Progenitor cell of endocrine pancreas (in vitro differentiated cells): ENCODE measurements at regions not wholly inside any gene's neighbourhood (a gene's known extent, or its start where the extent isn't known, plus 50 kb on each side); places are given as distances from the start of the nearest gene placed in this dataset.
"Not testable (repeated sequence)": the region's sequence is repeated elsewhere in the genome, so short reads cannot be mapped to it uniquely, and the experiment has no call there.

ENCODE experiments used
- DNase-seq: peaks from one replicate; pipeline ENCODE4 v3.0.0; 2021; ENCODE audit warnings: low spot score; ENCODE audit not compliant: unreplicated experiment
- H3K27ac Mint-ChIP-seq: 2 replicates; pipeline ENCODE4 v1.8.0; 2021; ENCODE audit warnings: mild to moderate bottlenecking, moderate library complexity, mixed read lengths
- H3K27me3 Mint-ChIP-seq: 2 replicates; pipeline ENCODE4 v1.8.0; 2021; ENCODE audit warnings: mixed read lengths
- H3K36me3 Mint-ChIP-seq: 2 replicates; pipeline ENCODE4 v1.8.0; 2022; ENCODE audit warnings: mixed read lengths; ENCODE audit not compliant: insufficient read depth
- H3K4me1 Mint-ChIP-seq: 2 replicates; pipeline ENCODE4 v1.8.0; 2021; ENCODE audit warnings: low read depth, mixed read lengths
- H3K4me3 Mint-ChIP-seq: 2 replicates; pipeline ENCODE4 v1.8.0; 2021; ENCODE audit warnings: low read depth, mild to moderate bottlenecking, moderate library complexity, mixed read lengths
- H3K9me3 Mint-ChIP-seq: 2 replicates; pipeline ENCODE4 v1.8.0; 2021; ENCODE audit warnings: low read depth, mixed read lengths
- TF ChIP-seq, protein P1 (sequence below): fragments of 200-600 bp; sonication (generic); IDR thresholded peaks from one replicate; pipeline ENCODE4 v1.5.0; 2021; ENCODE audit warnings: antibody characterized with exemption, mild to moderate bottlenecking; ENCODE audit not compliant: unreplicated experiment

- no peak overlapping the region for H3K4me3 Mint-ChIP-seq
- H3K36me3 Mint-ChIP-seq = no peaks in the 10 kb centered on the region
- no peak for DNase-seq
- H3K9me3 Mint-ChIP-seq = peaks cover 11% of the 10 kb centered on the region
- H3K4me1 Mint-ChIP-seq = no peaks in the 10 kb centered on the region
- TF ChIP-seq, protein P1, sequence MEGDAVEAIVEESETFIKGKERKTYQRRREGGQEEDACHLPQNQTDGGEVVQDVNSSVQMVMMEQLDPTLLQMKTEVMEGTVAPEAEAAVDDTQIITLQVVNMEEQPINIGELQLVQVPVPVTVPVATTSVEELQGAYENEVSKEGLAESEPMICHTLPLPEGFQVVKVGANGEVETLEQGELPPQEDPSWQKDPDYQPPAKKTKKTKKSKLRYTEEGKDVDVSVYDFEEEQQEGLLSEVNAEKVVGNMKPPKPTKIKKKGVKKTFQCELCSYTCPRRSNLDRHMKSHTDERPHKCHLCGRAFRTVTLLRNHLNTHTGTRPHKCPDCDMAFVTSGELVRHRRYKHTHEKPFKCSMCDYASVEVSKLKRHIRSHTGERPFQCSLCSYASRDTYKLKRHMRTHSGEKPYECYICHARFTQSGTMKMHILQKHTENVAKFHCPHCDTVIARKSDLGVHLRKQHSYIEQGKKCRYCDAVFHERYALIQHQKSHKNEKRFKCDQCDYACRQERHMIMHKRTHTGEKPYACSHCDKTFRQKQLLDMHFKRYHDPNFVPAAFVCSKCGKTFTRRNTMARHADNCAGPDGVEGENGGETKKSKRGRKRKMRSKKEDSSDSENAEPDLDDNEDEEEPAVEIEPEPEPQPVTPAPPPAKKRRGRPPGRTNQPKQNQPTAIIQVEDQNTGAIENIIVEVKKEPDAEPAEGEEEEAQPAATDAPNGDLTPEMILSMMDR = no peak
- no peak overlapping the region for H3K27ac Mint-ChIP-seq
- H3K27me3 Mint-ChIP-seq = no peaks in the 10 kb centered on the region
Measured at GRCh38 chr16:25571712-25572111, 120.0 kb upstream of the HS3ST4 start.

GRCh38 chr16:25570131-25570530, 121.6 kb upstream of the HS3ST4 start:
- TF ChIP-seq, protein P1 = no peak
- Mint-ChIP-seq H3K4me1 (no peaks in the 10 kb centered on the region), H3K36me3 (no peaks in the 10 kb centered on the region), H3K4me3 (no peak overlapping the region), H3K27ac (no peak overlapping the region), H3K27me3 (no peaks in the 10 kb centered on the region), H3K9me3 (peaks cover 4% of the 10 kb centered on the region)
- no peak for DNase-seq

GRCh38 chr16:25568991-25569390, 122.8 kb upstream of the HS3ST4 start:
- Mint-ChIP-seq H3K9me3 (peaks cover 4% of the 10 kb centered on the region), H3K4me3 (no peak overlapping the region), H3K27me3 (no peaks in the 10 kb centered on the region), H3K4me1 (no peaks in the 10 kb centered on the region), H3K27ac (no peak overlapping the region), H3K36me3 (no peaks in the 10 kb centered on the region)
- no peak for DNase-seq
- TF ChIP-seq, protein P1 = no peak

DNA sequence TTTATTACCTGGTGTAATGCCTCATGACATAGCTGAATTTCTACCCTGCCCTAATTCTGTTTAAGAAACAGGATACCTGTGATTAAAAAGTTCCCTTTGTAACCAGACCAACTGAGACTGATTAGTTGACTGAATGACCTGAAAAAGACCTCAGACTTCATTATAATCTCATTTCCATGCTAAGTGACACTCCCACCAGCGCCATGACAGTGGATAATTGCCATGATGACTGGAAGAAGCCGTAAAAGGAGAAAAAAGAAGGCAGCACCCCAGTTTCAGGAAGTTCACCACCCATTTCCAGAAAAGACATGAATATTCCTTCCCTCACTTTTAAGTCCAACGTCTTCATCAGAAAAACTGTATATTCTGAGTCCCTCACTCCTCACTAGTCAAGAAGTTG, 125.6 kb upstream of the HS3ST4 start:
- DNase-seq = no peak
- TF ChIP-seq, protein P1 = no peak
- Mint-ChIP-seq H3K27me3 (no peaks in the 10 kb centered on the region), H3K4me3 (no peak overlapping the region), H3K27ac (no peak overlapping the region), H3K9me3 (peaks cover 7% of the 10 kb centered on the region), H3K36me3 (no peaks in the 10 kb centered on the region), H3K4me1 (no peaks in the 10 kb centered on the region)

DNA sequence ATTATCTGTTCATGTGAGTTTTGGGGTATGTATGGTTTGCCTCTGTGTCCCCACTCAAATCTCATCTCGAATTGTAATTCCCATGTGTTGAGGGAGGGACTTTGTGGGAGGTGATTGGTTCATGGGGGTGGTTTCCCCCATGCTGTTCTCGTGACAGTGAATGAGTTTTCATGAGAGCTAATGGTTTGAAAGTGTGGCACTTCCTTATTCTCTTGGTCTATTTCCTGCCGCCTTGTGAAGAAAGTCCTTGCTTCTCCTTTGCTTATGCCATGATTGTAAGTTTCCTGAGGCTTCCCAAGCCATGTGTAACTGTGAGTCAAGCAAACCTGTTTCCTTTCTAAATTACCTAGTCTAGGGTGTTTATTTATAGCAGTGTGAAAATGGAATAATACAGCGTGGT, 128.1 kb upstream of the HS3ST4 start:
- no peak overlapping the region for H3K4me3 Mint-ChIP-seq

GRCh38 chr16:25561723-25562122, 130.0 kb upstream of the HS3ST4 start:
- DNase-seq, H3K4me3 Mint-ChIP-seq, H3K27me3 Mint-ChIP-seq, H3K27ac Mint-ChIP-seq, H3K4me1 Mint-ChIP-seq, H3K36me3 Mint-ChIP-seq: not testable (repeated sequence)
- H3K9me3 Mint-ChIP-seq = peaks cover 26% of the 10 kb centered on the region

More for the DNA sequence above, 128.1 kb upstream of the HS3ST4 start:
- no peaks in the 10 kb centered on the region for H3K4me1 Mint-ChIP-seq
- H3K36me3 Mint-ChIP-seq = peaks cover 1% of the 10 kb centered on the region
- H3K9me3 Mint-ChIP-seq = peaks cover 19% of the 10 kb centered on the region
- H3K27ac Mint-ChIP-seq = no peak overlapping the region
- TF ChIP-seq, protein P1 = no peak
- no peak for DNase-seq
- H3K27me3 Mint-ChIP-seq = no peaks in the 10 kb centered on the region

DNA sequence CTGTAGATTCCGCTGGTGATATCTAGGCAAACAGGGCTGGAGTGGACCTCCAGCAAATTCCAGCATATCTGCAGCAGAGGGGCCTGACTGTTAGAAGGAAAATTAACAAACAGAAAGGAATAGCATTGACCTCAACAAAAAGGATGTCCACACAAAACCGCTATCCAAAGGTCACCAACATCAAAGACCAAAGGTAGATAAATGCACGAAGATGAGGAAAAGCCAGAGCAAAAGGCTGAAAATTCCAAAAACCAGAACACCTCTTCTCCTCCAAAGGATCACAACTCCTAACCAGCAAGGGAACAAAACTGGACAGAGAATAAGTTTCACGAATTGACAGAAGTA, 134.8 kb upstream of the HS3ST4 start:
- H3K27ac Mint-ChIP-seq, H3K36me3 Mint-ChIP-seq, DNase-seq, H3K27me3 Mint-ChIP-seq, H3K4me3 Mint-ChIP-seq, H3K4me1 Mint-ChIP-seq: not testable (repeated sequence)
- peaks cover 31% of the 10 kb centered on the region for H3K9me3 Mint-ChIP-seq

DNA sequence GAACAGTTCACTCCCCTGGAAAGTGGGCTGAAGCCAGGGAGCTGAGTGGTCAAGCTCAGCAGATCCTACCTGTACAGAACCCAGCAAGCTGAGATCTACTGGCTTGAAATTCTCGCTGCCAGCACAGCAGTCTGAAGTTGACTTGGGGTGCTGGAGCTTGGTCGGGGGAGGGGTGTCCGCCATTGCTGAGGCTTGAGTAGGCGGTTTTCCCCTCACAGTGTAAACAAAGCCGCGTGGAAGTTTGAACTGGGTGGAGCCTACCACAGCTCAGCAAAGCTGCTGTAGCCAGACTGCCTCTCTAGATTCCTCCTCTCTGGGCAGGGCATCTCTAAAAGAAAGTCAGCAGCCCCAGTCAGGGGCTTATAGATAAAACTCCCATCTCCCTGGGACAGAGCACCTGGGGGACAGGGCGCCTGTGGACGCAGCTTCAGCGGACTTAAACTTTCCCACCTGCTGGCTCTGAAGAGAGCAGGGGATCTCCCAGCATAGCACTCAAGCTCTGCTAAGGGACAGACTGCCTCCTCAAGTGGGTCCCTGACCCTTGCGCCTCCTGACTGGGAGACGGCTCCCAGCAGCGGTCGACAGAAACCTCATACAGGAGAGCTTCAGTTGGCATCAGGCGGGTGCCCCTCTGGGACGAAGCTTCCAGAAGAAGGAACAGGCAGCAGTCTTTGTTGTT, 135.3 kb upstream of the HS3ST4 start:
- H3K36me3 Mint-ChIP-seq, H3K4me1 Mint-ChIP-seq, H3K27ac Mint-ChIP-seq, H3K27me3 Mint-ChIP-seq, DNase-seq, H3K4me3 Mint-ChIP-seq: not testable (repeated sequence)
- peaks cover 31% of the 10 kb centered on the region for H3K9me3 Mint-ChIP-seq
